GM19455 (cell line): ENCODE measurements at regions not wholly inside any gene's neighbourhood (a gene's known extent, or its start where the extent isn't known, plus 50 kb on each side); places are given as distances from the start of the nearest gene placed in this dataset.
"Not testable (repeated sequence)": the region's sequence is repeated elsewhere in the genome, so short reads cannot be mapped to it uniquely, and the experiment has no call there.

Experiments
- ATAC-seq: cut with Tn5 transposase; IDR thresholded peaks from one replicate; pipeline ENCODE4 v1.9.1; 2021; ENCODE audit not compliant: unreplicated experiment

GRCh38 chr6:144392536-144392935 is 107.4 kb downstream of the UTRN start:
- no peak for ATAC-seq

- ATAC-seq, result no peak
Measured at GRCh38 chr6:144394210-144394609, 109.1 kb downstream of the UTRN start.

- no peak for ATAC-seq
Measured at GRCh38 chr6:144395014-144395413, 109.9 kb downstream of the UTRN start.

GRCh38 chr6:144395826-144396225 is 110.7 kb downstream of the UTRN start:
- no peak for ATAC-seq

GRCh38 chr6:144397141-144397540 is 112.0 kb downstream of the UTRN start:
- no peak for ATAC-seq

- ATAC-seq, result no peak
Measured at GRCh38 chr6:144400321-144400720, 115.2 kb downstream of the UTRN start.

- no peak for ATAC-seq
Measured at GRCh38 chr6:144401736-144402733, 116.9 kb downstream of the UTRN start.

GRCh38 chr6:144402750-144403149 is 117.6 kb downstream of the UTRN start:
- ATAC-seq, result no peak

GRCh38 chr6:144405163-144405562 is 120.0 kb downstream of the UTRN start:
- ATAC-seq, result no peak

- no peak for ATAC-seq
Measured at GRCh38 chr6:144406796-144407195, 121.7 kb downstream of the UTRN start.

GRCh38 chr6:144408161-144408560 is 123.0 kb downstream of the UTRN start:
- ATAC-seq, result no peak

GRCh38 chr6:144410059-144410458 is 124.9 kb downstream of the UTRN start:
- no peak for ATAC-seq

- ATAC-seq, result not testable (repeated sequence)
Measured at GRCh38 chr6:144410574-144410973, 125.4 kb downstream of the UTRN start.

- ATAC-seq, result no peak
Measured at GRCh38 chr6:144411531-144412165, 126.5 kb downstream of the UTRN start.

GRCh38 chr6:144413418-144413817 is 128.3 kb downstream of the UTRN start:
- ATAC-seq, result no peak

- no peak for ATAC-seq
Measured at GRCh38 chr6:144415014-144415413, 129.9 kb downstream of the UTRN start.

- ATAC-seq, result no peak
Measured at GRCh38 chr6:144415835-144416237, 130.7 kb downstream of the UTRN start.

GRCh38 chr6:144416244-144416643 is 131.1 kb downstream of the UTRN start:
- ATAC-seq, result no peak

- ATAC-seq, result no peak
Measured at GRCh38 chr6:144416773-144417172, 131.6 kb downstream of the UTRN start.

GRCh38 chr6:144417681-144418080 is 132.5 kb downstream of the UTRN start:
- no peak for ATAC-seq

- ATAC-seq, result no peak
Measured at GRCh38 chr6:144418959-144419545, 133.9 kb downstream of the UTRN start.

- ATAC-seq, result no peak
Measured at GRCh38 chr6:144423167-144423566, 138.0 kb downstream of the UTRN start.
